ENCODE measurements at regions not wholly inside any gene's neighbourhood (a gene's known extent, or its start where the extent isn't known, plus 50 kb on each side); places are given as distances from the start of the nearest gene placed in this dataset.
A peak's percentile ranks its signal among the peaks of the same experiment; 100 is the strongest.
"Not testable (repeated sequence)": the region's sequence is repeated elsewhere in the genome, so short reads cannot be mapped to it uniquely, and the experiment has no call there.

GRCh38 chrX:26562156-26562555, 346.2 kb downstream of the MAGEB5 start:
- Histone ChIP-seq H3K4me3 (replicated peaks; ENCODE audit: low read depth, low read length) (no peak overlapping the region), H3K27me3 (replicated peaks; ENCODE audit: control insufficient read depth, insufficient read depth, low read length) (no peaks in the 10 kb centered on the region), H3K36me3 (ENCODE audit: control insufficient read depth, insufficient read depth, low read length) (no peaks in the 10 kb centered on the region)
- TF ChIP-seq, protein P1, sequence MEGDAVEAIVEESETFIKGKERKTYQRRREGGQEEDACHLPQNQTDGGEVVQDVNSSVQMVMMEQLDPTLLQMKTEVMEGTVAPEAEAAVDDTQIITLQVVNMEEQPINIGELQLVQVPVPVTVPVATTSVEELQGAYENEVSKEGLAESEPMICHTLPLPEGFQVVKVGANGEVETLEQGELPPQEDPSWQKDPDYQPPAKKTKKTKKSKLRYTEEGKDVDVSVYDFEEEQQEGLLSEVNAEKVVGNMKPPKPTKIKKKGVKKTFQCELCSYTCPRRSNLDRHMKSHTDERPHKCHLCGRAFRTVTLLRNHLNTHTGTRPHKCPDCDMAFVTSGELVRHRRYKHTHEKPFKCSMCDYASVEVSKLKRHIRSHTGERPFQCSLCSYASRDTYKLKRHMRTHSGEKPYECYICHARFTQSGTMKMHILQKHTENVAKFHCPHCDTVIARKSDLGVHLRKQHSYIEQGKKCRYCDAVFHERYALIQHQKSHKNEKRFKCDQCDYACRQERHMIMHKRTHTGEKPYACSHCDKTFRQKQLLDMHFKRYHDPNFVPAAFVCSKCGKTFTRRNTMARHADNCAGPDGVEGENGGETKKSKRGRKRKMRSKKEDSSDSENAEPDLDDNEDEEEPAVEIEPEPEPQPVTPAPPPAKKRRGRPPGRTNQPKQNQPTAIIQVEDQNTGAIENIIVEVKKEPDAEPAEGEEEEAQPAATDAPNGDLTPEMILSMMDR (IDR thresholded peaks at IDR 0.05; ENCODE audit: insufficient read depth, low read length, poor library complexity, severe bottlenecking): no peak
- no peak for DNase-seq (ENCODE audit: extremely low read depth, insufficient read length)

DNA sequence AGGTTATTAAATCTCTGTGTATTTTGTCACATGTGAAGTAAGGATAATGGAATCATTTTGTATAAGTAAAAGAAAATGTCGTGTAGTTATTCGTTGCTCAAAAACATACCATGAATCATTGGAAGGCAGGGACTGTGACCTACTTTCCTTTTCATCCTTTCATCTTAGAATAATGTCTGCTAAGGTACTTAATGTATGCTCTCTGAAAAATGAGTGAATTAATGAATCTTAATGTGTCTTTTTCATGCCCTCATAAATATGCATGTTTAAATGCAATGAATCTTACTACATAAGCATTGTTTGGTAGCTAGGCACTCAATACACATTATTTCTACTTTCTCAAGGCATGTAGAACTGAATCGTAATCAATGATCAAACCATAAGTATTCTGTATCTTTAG, 343.9 kb downstream of the MAGEB5 start:
- Histone ChIP-seq H3K4me3 (replicated peaks; ENCODE audit: low read depth, low read length) (no peak overlapping the region), H3K27me3 (replicated peaks; ENCODE audit: control insufficient read depth, insufficient read depth, low read length) (no peaks in the 10 kb centered on the region), H3K36me3 (ENCODE audit: control insufficient read depth, insufficient read depth, low read length) (no peaks in the 10 kb centered on the region)
- DNase-seq (ENCODE audit: extremely low read depth, insufficient read length): no peak
- TF ChIP-seq, protein P1 (IDR thresholded peaks at IDR 0.05; ENCODE audit: insufficient read depth, low read length, poor library complexity, severe bottlenecking): no peak

- TF ChIP-seq, protein P1 (IDR thresholded peaks at IDR 0.05; ENCODE audit: insufficient read depth, low read length, poor library complexity, severe bottlenecking): no peak
- Histone ChIP-seq H3K36me3 (ENCODE audit: control insufficient read depth, insufficient read depth, low read length) (no peaks in the 10 kb centered on the region), H3K4me3 (replicated peaks; ENCODE audit: low read depth, low read length) (no peak overlapping the region), H3K27me3 (replicated peaks; ENCODE audit: control insufficient read depth, insufficient read depth, low read length) (no peaks in the 10 kb centered on the region)
- DNase-seq (ENCODE audit: extremely low read depth, insufficient read length): peak; percentile 1
These were observed 342.9 kb downstream of the MAGEB5 start for GRCh38 chrX:26558719-26559386.

- Histone ChIP-seq H3K36me3 (ENCODE audit: control insufficient read depth, insufficient read depth, low read length) (no peaks in the 10 kb centered on the region), H3K27me3 (replicated peaks; ENCODE audit: control insufficient read depth, insufficient read depth, low read length) (no peaks in the 10 kb centered on the region), H3K4me3 (replicated peaks; ENCODE audit: low read depth, low read length) (no peak overlapping the region)
- TF ChIP-seq, protein P1 (IDR thresholded peaks at IDR 0.05; ENCODE audit: insufficient read depth, low read length, poor library complexity, severe bottlenecking): no peak
- DNase-seq (ENCODE audit: extremely low read depth, insufficient read length): no peak
These were observed 341.8 kb downstream of the MAGEB5 start for GRCh38 chrX:26557691-26558321.

DNA sequence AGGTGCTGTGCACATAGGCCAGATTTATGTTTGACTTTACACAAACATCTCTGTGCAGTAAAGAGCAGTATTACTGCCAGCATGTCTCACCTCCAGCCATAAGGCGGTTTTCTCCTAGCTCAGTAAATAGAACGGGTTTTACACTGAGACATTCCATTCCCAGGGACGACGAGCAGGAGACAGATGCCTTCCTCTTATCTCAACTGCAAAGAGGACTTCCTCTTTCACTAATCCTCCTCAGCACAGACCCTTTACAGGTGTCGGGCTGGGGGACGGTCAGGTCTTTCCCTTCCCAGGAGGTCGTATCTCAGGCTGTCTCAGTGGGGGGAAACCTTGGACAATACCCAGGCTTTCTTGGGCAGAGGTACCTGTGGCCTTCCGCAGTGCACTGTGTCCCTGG, 309.8 kb downstream of the MAGEB5 start:
- DNase-seq (ENCODE audit: extremely low read depth, insufficient read length); H3K4me3 ChIP-seq (replicated peaks; ENCODE audit: low read depth, low read length); H3K27me3 ChIP-seq (replicated peaks; ENCODE audit: control insufficient read depth, insufficient read depth, low read length); H3K36me3 ChIP-seq (ENCODE audit: control insufficient read depth, insufficient read depth, low read length): not testable (repeated sequence)

- TF ChIP-seq, protein P1 (IDR thresholded peaks at IDR 0.05; ENCODE audit: insufficient read depth, low read length, poor library complexity, severe bottlenecking): no peak
- no peak for DNase-seq (ENCODE audit: extremely low read depth, insufficient read length)
- no peaks in the 10 kb centered on the region for H3K27me3 ChIP-seq (replicated peaks; ENCODE audit: control insufficient read depth, insufficient read depth, low read length)
- no peaks in the 10 kb centered on the region for H3K36me3 ChIP-seq (ENCODE audit: control insufficient read depth, insufficient read depth, low read length)
- no peak overlapping the region for H3K4me3 ChIP-seq (replicated peaks; ENCODE audit: low read depth, low read length)
These were observed 306.5 kb downstream of the MAGEB5 start for GRCh38 chrX:26522501-26522900.
